ENCODE measurements at regions not wholly inside any gene's neighbourhood (a gene's known extent, or its start where the extent isn't known, plus 50 kb on each side); places are given as distances from the start of the nearest gene placed in this dataset.

- TF ChIP-seq ESRRA (IDR thresholded peaks at IDR 0.05; ENCODE audit: low read length) (no peak), NRF1 (conservative IDR thresholded peaks at IDR 0.05; ENCODE audit: low read depth, low read length) (no peak)
Measured at GRCh38 chr7:119842337-119842736, 430.6 kb upstream of the KCND2 start (continued).

- intact Hi-C loops (cut with micrococcal nuclease; ENCODE audit: unreplicated experiment) (no loop called here), in situ Hi-C loops (cut with MboI) (no loop called here)
- ChIA-PET CTCF (no interaction called here), POLR2A (no interaction called here), SMC1A (ENCODE audit: uncharacterized antibody, unreplicated experiment) (no interaction called here), RAD21 (ENCODE audit: unreplicated experiment) (no interaction called here)
- ATAC-seq (no peak), DNase-seq (ENCODE audit: low read depth, low spot score) (no peak), FAIRE-seq (no peak)
- Histone ChIP-seq H3K79me2 (ENCODE audit: control insufficient read depth, insufficient read depth, low read length) (no peaks in the 10 kb centered on the region), H3K4me2 (ENCODE audit: control insufficient read depth, insufficient read depth) (no peak overlapping the region), H3K27ac (ENCODE audit: control insufficient read depth, insufficient read depth) (no peak overlapping the region), H3K9ac (ENCODE audit: control insufficient read depth, insufficient read depth, low read length) (no peak overlapping the region), H4K20me1 (ENCODE audit: control insufficient read depth, insufficient read depth) (no peaks in the 10 kb centered on the region), H2AFZ (ENCODE audit: control insufficient read depth, low read depth, low read length) (no peak overlapping the region), H3K27me3 (replicated peaks in 1 of 2; ENCODE audit: control insufficient read depth in 2 of 2, insufficient read depth in 2 of 2, low read length in 1 of 2) (no peaks in the 10 kb centered on the region), H3K36me3 (ENCODE audit: control insufficient read depth in 2 of 2, insufficient read depth in 2 of 2, low read length in 1 of 2) (no peaks in the 10 kb centered on the region), H3K9me3 (replicated peaks; ENCODE audit: control insufficient read depth, insufficient read depth, low read length) (no peaks in the 10 kb centered on the region), H3K4me1 (ENCODE audit: control insufficient read depth, insufficient read depth, low read length) (no peaks in the 10 kb centered on the region), H3K4me3 (no peak overlapping the region)
- no TSS peak for BruUV-seq (replicated peaks)
- no peak for TF ChIP-seq HSF1 (IDR thresholded peaks at IDR 0.05; ENCODE audit: low read depth, low read length)
- TF ChIP-seq TCF7 (IDR thresholded peaks at IDR 0.05; ENCODE audit: borderline replicate concordance), result no peak
- TF ChIP-seq TCF3 (IDR thresholded peaks at IDR 0.05; ENCODE audit: borderline replicate concordance, insufficient read depth, low read depth, low read length), result no peak
- TF ChIP-seq KLF5 (IDR thresholded peaks at IDR 0.05; ENCODE audit: partially characterized antibody), result no peak
- 0% methylated on average over 1 of the region's 1 CpG for WGBS (ENCODE audit: insufficient coverage, insufficient replicate concordance, low lambda C conversion rate, missing lambda C conversion rate)
Measured at GRCh38 chr7:119842786-119843185, 430.2 kb upstream of the KCND2 start.

GRCh38 chr7:119861385-119861784 is 411.6 kb upstream of the KCND2 start:
- in situ Hi-C loops (cut with MboI), result no loop called here
- POLR2A ChIA-PET, result no interaction called here
- TF ChIP-seq TCF3 (IDR thresholded peaks at IDR 0.05; ENCODE audit: borderline replicate concordance, insufficient read depth, low read depth, low read length) (no peak), FOS (IDR thresholded peaks at IDR 0.05; ENCODE audit: borderline replicate concordance, extremely low read depth, insufficient read length) (no peak), POLR2A (IDR thresholded peaks at IDR 0.05; ENCODE audit: low read depth, low read length) (no peak), RELA (IDR thresholded peaks at IDR 0.05; ENCODE audit: borderline replicate concordance, partially characterized antibody) (no peak), ZNF622 (IDR thresholded peaks at IDR 0.05) (no peak), BMI1 (IDR thresholded peaks at IDR 0.05; ENCODE audit: borderline replicate concordance) (no peak), STAT3 (IDR thresholded peaks at IDR 0.05; ENCODE audit: low read depth, low read length) (no peak), IRF3 (IDR thresholded peaks at IDR 0.05) (no peak), ZNF274 (IDR thresholded peaks at IDR 0.05; ENCODE audit: insufficient read depth, insufficient read length) (no peak), SRF (IDR thresholded peaks at IDR 0.05; ENCODE audit: low read depth in 2 of 2, low read length in 2 of 2) (no peak), RBBP5 (conservative IDR thresholded peaks at IDR 0.05) (no peak), ZSCAN29 (IDR thresholded peaks at IDR 0.05) (no peak)

More at GRCh38 chr7:119861385-119861784, 411.6 kb upstream of the KCND2 start:
- no TSS peak for BruUV-seq (replicated peaks)
- ATAC-seq (no peak), FAIRE-seq (no peak), DNase-seq (ENCODE audit: low read depth, low spot score) (no peak)
- H3K27ac ChIP-seq (ENCODE audit: control insufficient read depth, insufficient read depth), result no peak overlapping the region
- H3K4me2 ChIP-seq (ENCODE audit: control insufficient read depth, insufficient read depth), result no peak overlapping the region
- no peaks in the 10 kb centered on the region for H4K20me1 ChIP-seq (ENCODE audit: control insufficient read depth, insufficient read depth)
- no peak overlapping the region for H2AFZ ChIP-seq (ENCODE audit: control insufficient read depth, low read depth, low read length)
- no peaks in the 10 kb centered on the region for H3K36me3 ChIP-seq (ENCODE audit: control insufficient read depth in 2 of 2, insufficient read depth in 2 of 2, low read length in 1 of 2)
- H3K79me2 ChIP-seq (ENCODE audit: control insufficient read depth, insufficient read depth, low read length), result no peaks in the 10 kb centered on the region
- no peaks in the 10 kb centered on the region for H3K27me3 ChIP-seq (replicated peaks in 1 of 2; ENCODE audit: control insufficient read depth in 2 of 2, insufficient read depth in 2 of 2, low read length in 1 of 2)
- H3K9ac ChIP-seq (ENCODE audit: control insufficient read depth, insufficient read depth, low read length), result no peak overlapping the region
- ChIA-PET RAD21 (ENCODE audit: unreplicated experiment) (no interaction called here), SMC1A (ENCODE audit: uncharacterized antibody, unreplicated experiment) (no interaction called here), CTCF (no interaction called here)
- H3K9me3 ChIP-seq (replicated peaks; ENCODE audit: control insufficient read depth, insufficient read depth, low read length), result no peaks in the 10 kb centered on the region
- intact Hi-C loops (cut with micrococcal nuclease; ENCODE audit: unreplicated experiment), result no loop called here
- no peak overlapping the region for H3K4me3 ChIP-seq
- H3K4me1 ChIP-seq (ENCODE audit: control insufficient read depth, insufficient read depth, low read length), result no peaks in the 10 kb centered on the region
